BJ (cell line): ENCODE measurements at regions not wholly inside any gene's neighbourhood (a gene's known extent, or its start where the extent isn't known, plus 50 kb on each side); places are given as distances from the start of the nearest gene placed in this dataset.

Experiments
- CTCF ChIA-PET: fragments of 350-600 bp; formaldehyde crosslinking; extraction: SDS; loops from one replicate; lab custom pipeline; 2021; ENCODE audit warnings: antibody characterized with exemption, inconsistent platforms; lab: Yijun Ruan, JAX
- POLR2A ChIA-PET: fragments of 300-600 bp; sonication (Branson Sonifier 250); formaldehyde crosslinking; extraction: SDS; loops from one replicate; lab custom pipeline; 2021; ENCODE audit warnings: antibody characterized with exemption; lab: Charles Lee
- DNase-seq: peaks from one replicate; pipeline ENCODE4 v3.0.0-alpha.2; 2011; ENCODE audit warnings: low read depth
- H3K27me3 ChIP-seq: 2 replicates; pipeline ENCODE4 v1.6.0; 2011; ENCODE audit warnings: low read length; ENCODE audit not compliant: control insufficient read depth, insufficient read depth
- H3K36me3 ChIP-seq: 2 replicates; pipeline ENCODE4 v1.5.1; 2011; ENCODE audit warnings: low read length; ENCODE audit not compliant: control insufficient read depth, insufficient read depth
- H3K4me3 ChIP-seq: 2 replicates; pipeline ENCODE4 v1.5.1; 2011; ENCODE audit warnings: low read depth, mild to moderate bottlenecking, control low read depth, low read length
- TF ChIP-seq, protein P1 (sequence below): IDR thresholded peaks from 2 replicates; pipeline ENCODE4 v1.5.1; 2011; ENCODE audit warnings: low read depth, mild to moderate bottlenecking, control low read depth, inconsistent platforms, low read length, moderate library complexity; ENCODE audit not compliant: insufficient read depth

DNA sequence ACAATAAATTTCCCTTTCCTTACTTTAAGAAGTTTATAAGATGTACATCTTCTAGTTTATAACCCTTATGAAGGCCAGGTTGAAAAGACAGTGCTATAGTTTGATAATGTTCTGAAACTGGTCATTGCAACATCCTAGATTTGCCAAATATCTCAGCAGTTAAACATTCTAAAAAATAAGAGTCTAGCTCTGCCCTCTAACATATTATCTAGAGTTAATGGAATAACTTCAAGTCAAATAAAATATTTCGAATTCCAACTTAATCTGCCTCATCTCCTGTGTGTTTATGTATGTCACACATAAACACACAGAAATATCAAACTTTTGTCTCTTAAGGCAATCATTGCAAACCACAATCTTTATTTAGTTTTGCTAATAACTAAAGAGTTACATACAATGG, 796.6 kb downstream of the TLE1 start:
- CTCF ChIA-PET = no interaction called here
- POLR2A ChIA-PET = no interaction called here

DNA sequence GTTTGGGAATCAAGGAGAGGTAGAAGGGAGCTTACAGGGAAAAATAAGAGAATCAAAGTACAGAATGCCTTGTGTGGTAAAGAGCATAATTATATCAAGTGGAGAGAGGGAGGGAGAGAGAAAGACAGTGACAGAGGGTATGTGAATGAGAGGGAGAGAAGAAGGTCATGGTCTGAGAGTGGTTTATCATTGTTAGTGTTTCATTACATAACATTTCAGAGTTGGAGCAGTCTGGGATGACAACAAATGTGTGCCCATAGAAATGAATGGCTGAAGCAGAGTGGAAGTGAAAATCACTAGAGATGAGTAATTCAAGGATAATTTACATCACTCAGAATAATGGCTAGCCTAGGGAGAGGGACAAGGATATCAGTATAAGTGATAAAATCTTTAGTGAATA, 799.2 kb downstream of the TLE1 start:
- TF ChIP-seq, protein P1, sequence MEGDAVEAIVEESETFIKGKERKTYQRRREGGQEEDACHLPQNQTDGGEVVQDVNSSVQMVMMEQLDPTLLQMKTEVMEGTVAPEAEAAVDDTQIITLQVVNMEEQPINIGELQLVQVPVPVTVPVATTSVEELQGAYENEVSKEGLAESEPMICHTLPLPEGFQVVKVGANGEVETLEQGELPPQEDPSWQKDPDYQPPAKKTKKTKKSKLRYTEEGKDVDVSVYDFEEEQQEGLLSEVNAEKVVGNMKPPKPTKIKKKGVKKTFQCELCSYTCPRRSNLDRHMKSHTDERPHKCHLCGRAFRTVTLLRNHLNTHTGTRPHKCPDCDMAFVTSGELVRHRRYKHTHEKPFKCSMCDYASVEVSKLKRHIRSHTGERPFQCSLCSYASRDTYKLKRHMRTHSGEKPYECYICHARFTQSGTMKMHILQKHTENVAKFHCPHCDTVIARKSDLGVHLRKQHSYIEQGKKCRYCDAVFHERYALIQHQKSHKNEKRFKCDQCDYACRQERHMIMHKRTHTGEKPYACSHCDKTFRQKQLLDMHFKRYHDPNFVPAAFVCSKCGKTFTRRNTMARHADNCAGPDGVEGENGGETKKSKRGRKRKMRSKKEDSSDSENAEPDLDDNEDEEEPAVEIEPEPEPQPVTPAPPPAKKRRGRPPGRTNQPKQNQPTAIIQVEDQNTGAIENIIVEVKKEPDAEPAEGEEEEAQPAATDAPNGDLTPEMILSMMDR = no peak
- no peak overlapping the region for H3K4me3 ChIP-seq
- H3K36me3 ChIP-seq = no peaks in the 10 kb centered on the region
- H3K27me3 ChIP-seq = no peaks in the 10 kb centered on the region
- DNase-seq = no peak
- ChIA-PET CTCF (no interaction called here), POLR2A (no interaction called here)

More for the DNA sequence above, 796.6 kb downstream of the TLE1 start:
- no peaks in the 10 kb centered on the region for H3K27me3 ChIP-seq
- TF ChIP-seq, protein P1 = no peak
- no peaks in the 10 kb centered on the region for H3K36me3 ChIP-seq
- no peak overlapping the region for H3K4me3 ChIP-seq
- no peak for DNase-seq

DNA sequence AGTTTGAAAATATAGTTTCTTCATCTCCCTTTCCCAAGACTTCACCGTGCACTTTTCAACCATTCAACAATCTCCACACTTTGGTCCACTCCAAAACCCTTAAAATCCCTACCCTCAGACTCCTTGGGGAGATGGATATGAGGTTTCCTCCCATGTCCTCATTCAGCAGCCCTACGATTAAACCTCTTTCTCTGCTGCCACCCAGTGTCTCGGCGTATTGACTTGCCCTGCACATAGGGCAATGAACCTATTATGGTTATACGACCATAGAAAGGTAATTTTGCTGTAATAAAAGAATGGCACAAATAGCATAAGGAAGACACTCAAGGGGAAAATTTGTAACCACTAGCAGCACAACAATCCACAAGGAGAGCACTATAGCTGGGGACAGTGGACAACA, 803.5 kb downstream of the TLE1 start:
- DNase-seq = no peak
- TF ChIP-seq, protein P1 = no peak
- CTCF ChIA-PET = no interaction called here

DNA sequence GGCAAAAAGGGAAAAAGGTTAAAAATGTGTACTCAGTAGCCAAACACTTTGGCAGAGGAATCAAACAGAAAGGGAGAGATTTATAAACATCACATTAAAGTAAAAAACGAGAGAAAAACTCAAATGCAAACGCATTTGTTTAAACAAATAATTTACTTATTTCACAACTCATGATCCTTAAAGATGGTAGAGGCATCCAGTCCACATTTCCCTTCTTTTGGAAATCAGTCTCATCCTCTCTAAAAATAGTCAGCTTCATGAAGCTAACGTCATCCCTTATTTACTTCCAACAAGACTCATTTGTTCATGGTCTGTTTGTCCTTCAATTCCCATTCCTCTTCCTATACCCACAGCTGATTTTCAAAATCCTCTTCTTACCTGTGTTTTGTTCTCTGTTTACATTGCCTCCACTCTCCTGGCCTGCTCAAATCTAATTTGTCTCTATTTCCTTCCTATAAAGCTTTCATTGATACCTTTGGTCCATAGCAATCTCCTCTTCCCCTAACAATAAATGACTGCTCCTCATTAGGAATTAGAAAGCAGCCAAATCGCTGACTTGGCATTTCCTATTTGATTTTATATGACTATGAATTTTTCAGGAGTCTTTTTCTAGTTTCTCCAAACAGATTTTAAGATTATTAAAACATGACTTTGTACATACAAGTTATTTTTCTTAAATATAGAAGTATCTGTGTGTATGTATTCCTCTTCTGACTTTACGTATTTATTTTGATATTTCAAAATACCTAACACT, 805.3 kb downstream of the TLE1 start:
- Histone ChIP-seq H3K36me3 (no peaks in the 10 kb centered on the region), H3K4me3 (no peak overlapping the region), H3K27me3 (no peaks in the 10 kb centered on the region)
- TF ChIP-seq, protein P1 = no peak
- ChIA-PET CTCF (no interaction called here), POLR2A (no interaction called here)
- DNase-seq = no peak

More for the DNA sequence above, 803.5 kb downstream of the TLE1 start:
- Histone ChIP-seq H3K27me3 (no peaks in the 10 kb centered on the region), H3K36me3 (no peaks in the 10 kb centered on the region), H3K4me3 (no peak overlapping the region)
- POLR2A ChIA-PET = no interaction called here

DNA sequence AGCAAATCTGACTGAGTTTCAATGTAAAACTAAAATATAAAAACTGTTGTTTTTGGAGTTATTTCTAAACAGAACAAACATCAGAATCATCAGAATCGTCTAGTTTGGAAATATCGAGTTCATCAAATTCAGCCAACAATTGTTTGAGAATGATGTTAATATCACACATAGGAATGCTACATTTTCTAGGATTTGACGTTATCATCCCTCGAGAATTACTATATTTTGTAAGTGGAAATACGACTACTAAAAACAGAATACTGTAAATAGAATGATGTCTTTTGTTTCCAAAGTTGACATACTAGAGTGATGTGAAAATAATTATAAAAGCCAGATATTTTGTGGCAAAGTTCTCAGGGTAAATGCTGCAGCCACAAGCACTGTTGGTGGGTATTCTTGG, 805.9 kb downstream of the TLE1 start:
- POLR2A ChIA-PET = no interaction called here
- CTCF ChIA-PET = no interaction called here
- Histone ChIP-seq H3K4me3 (no peak overlapping the region), H3K36me3 (no peaks in the 10 kb centered on the region), H3K27me3 (no peaks in the 10 kb centered on the region)
- DNase-seq = no peak
- TF ChIP-seq, protein P1 = no peak
